GM23338 (cell line): ENCODE measurements at regions not wholly inside any gene's neighbourhood (a gene's known extent, or its start where the extent isn't known, plus 50 kb on each side); places are given as distances from the start of the nearest gene placed in this dataset.
A peak's percentile ranks its signal among the peaks of the same experiment; 100 is the strongest.
"Not testable (repeated sequence)": the region's sequence is repeated elsewhere in the genome, so short reads cannot be mapped to it uniquely, and the experiment has no call there.

Experiments
- ATAC-seq: fragments of 200-7000 bp; cut with Tn5 transposase; 3 replicates; pipeline ENCODE4 v1.9.1; 2020
- DNase-seq: peaks from one replicate; pipeline ENCODE4 v3.0.0-alpha.2; 2015; ENCODE audit warnings: low spot score
- H2AFZ ChIP-seq: fragments of 200-600 bp; sonication (generic); 2 replicates; pipeline ENCODE4 v1.8.0; 2016; ENCODE audit warnings: antibody characterized with exemption, mild to moderate bottlenecking, moderate library complexity
- H3F3A ChIP-seq: fragments of 200-600 bp; sonication (generic); replicated peaks from 2 replicates; pipeline ENCODE4 v1.8.0; 2017; ENCODE audit warnings: antibody characterized with exemption, mixed run types, low read depth
- H3K27ac ChIP-seq: fragments of 200-600 bp; sonication (generic); 2 replicates; pipeline ENCODE4 v1.6.1; 2016; ENCODE audit warnings: low read depth
- H3K27me3 ChIP-seq: fragments of 200-600 bp; sonication (generic); 2 replicates; pipeline ENCODE4 v1.8.0; 2016; ENCODE audit warnings: mild to moderate bottlenecking, mixed run types, moderate library complexity; ENCODE audit not compliant: insufficient read depth
- H3K36me3 ChIP-seq: fragments of 200-600 bp; sonication (generic); 2 replicates; pipeline ENCODE4 v1.8.0; 2016; ENCODE audit warnings: mild to moderate bottlenecking; ENCODE audit not compliant: insufficient read depth
- H3K4me1 ChIP-seq: fragments of 200-600 bp; sonication (generic); 2 replicates; pipeline ENCODE4 v1.8.0; 2016; ENCODE audit warnings: mild to moderate bottlenecking, moderate library complexity; ENCODE audit not compliant: insufficient read depth
- H3K4me2 ChIP-seq: fragments of 200-600 bp; sonication (generic); 2 replicates; pipeline ENCODE4 v1.7.1; 2017; ENCODE audit warnings: mixed run types
- H3K4me3 ChIP-seq: fragments of 200-600 bp; sonication (generic); 2 replicates; pipeline ENCODE4 v1.6.1; 2016; ENCODE audit warnings: mixed run types
- H3K79me2 ChIP-seq: fragments of 200-600 bp; sonication (generic); replicated peaks from 2 replicates; pipeline ENCODE4 v1.8.0; 2017; ENCODE audit warnings: mild to moderate bottlenecking; ENCODE audit not compliant: insufficient read depth
- H3K9me2 ChIP-seq: fragments of 200-600 bp; sonication (generic); 2 replicates; pipeline ENCODE4 v1.8.0; 2017; ENCODE audit not compliant: insufficient read depth
- H4K20me1 ChIP-seq: fragments of 200-600 bp; sonication (generic); replicated peaks from 2 replicates; pipeline ENCODE4 v1.8.0; 2017; ENCODE audit warnings: mild to moderate bottlenecking; ENCODE audit not compliant: insufficient read depth
- H3K27ac Mint-ChIP-seq: 2 replicates; pipeline ENCODE4 v1.8.0; 2020; ENCODE audit warnings: inconsistent platforms, mild to moderate bottlenecking, moderate library complexity, mixed read lengths
- H3K27me3 Mint-ChIP-seq: 3 replicates; pipeline ENCODE4 v1.8.0; 2022; ENCODE audit warnings: low read depth, mild to moderate bottlenecking, moderate library complexity, mixed read lengths, inconsistent platforms; ENCODE audit not compliant: insufficient read depth, poor library complexity
- H3K36me3 Mint-ChIP-seq: 3 replicates; pipeline ENCODE4 v1.8.0; 2021; ENCODE audit warnings: low read depth, mild to moderate bottlenecking, inconsistent platforms, moderate library complexity, mixed read lengths
- H3K4me1 Mint-ChIP-seq: 3 replicates; pipeline ENCODE4 v1.8.0; 2020; ENCODE audit warnings: mild to moderate bottlenecking, inconsistent platforms, mixed read lengths
- H3K4me3 Mint-ChIP-seq: 3 replicates; pipeline ENCODE4 v1.8.0; 2021; ENCODE audit warnings: moderate library complexity, mild to moderate bottlenecking, inconsistent platforms, mixed read lengths
- H3K9me3 Mint-ChIP-seq: 3 replicates; pipeline ENCODE4 v1.8.0; 2020; ENCODE audit warnings: moderate library complexity, mild to moderate bottlenecking, inconsistent platforms, mixed read lengths
- CREB1 ChIP-seq: fragments of 250-450 bp; sonication (Bioruptor Pico); IDR thresholded peaks from 2 replicates; pipeline ENCODE4 v1.5.0; 2020; ENCODE audit warnings: low read depth, mild to moderate bottlenecking, moderate library complexity
- CTCF ChIP-seq, 2 experiments: fragments of 200-600 bp in 1 of 2; sonication (generic) in 1 of 2; conservative IDR thresholded peaks; 2 replicates each; pipeline versions ENCODE4 v1.5.1 to v1.6.1; 2016 to 2017; ENCODE audit warnings: antibody characterized with exemption in 2 of 2, low read depth in 2 of 2, mild to moderate bottlenecking in 2 of 2, moderate library complexity in 1 of 2
- EZH2 ChIP-seq: fragments of 200-600 bp; sonication (generic); IDR thresholded peaks from one replicate; pipeline ENCODE4 v1.8.0; 2017; ENCODE audit warnings: antibody characterized with exemption, mild to moderate bottlenecking, low read depth; ENCODE audit not compliant: unreplicated experiment
- EZH2phosphoT487 ChIP-seq: fragments of 200-600 bp; sonication (generic); IDR thresholded peaks from one replicate; pipeline ENCODE4 v1.8.1; 2018; ENCODE audit warnings: antibody characterized with exemption; ENCODE audit not compliant: unreplicated experiment
- JUNB ChIP-seq: IDR thresholded peaks from one replicate; pipeline ENCODE4 v1.6.1; 2016; ENCODE audit warnings: antibody characterized with exemption; ENCODE audit not compliant: unreplicated experiment
- NANOG ChIP-seq: IDR thresholded peaks from 2 replicates; pipeline ENCODE4 v1.6.1; 2016; ENCODE audit warnings: antibody characterized with exemption, borderline replicate concordance
- POLR2AphosphoS5 ChIP-seq: IDR thresholded peaks from 2 replicates; pipeline ENCODE4 v1.6.1; 2016; ENCODE audit warnings: antibody characterized with exemption, low read depth
- STAT1 ChIP-seq: IDR thresholded peaks from one replicate; pipeline ENCODE4 v1.6.1; 2016; ENCODE audit warnings: antibody characterized with exemption; ENCODE audit not compliant: unreplicated experiment
- ZNF331 ChIP-seq: fragments of 250-450 bp; sonication (Bioruptor Pico); IDR thresholded peaks from 2 replicates; pipeline ENCODE4 v1.5.0; 2020; ENCODE audit warnings: low read depth, mild to moderate bottlenecking, moderate library complexity
- ZNF462 ChIP-seq: fragments of 250-450 bp; sonication (Bioruptor Pico); IDR thresholded peaks from 2 replicates; pipeline ENCODE4 v1.5.0; 2020; ENCODE audit warnings: mild to moderate bottlenecking, moderate library complexity
- TF ChIP-seq, protein P1 (sequence below): IDR thresholded peaks from one replicate; pipeline ENCODE4 v1.6.1; 2018; ENCODE audit warnings: antibody characterized with exemption; ENCODE audit not compliant: unreplicated experiment

- H3F3A ChIP-seq, H2AFZ ChIP-seq, H3K9me2 ChIP-seq, H3K27ac ChIP-seq, H3K4me3 Mint-ChIP-seq, H3K27me3 ChIP-seq, DNase-seq, H4K20me1 ChIP-seq, H3K4me3 ChIP-seq, H3K36me3 ChIP-seq, H3K4me1 Mint-ChIP-seq, H3K36me3 Mint-ChIP-seq, H3K4me1 ChIP-seq, H3K4me2 ChIP-seq, H3K79me2 ChIP-seq, H3K27me3 Mint-ChIP-seq, H3K27ac Mint-ChIP-seq: not testable (repeated sequence)
- peak; percentile 64 for ATAC-seq
- peaks cover 13% of the 10 kb centered on the region; the same call in 2 of the 3 replicates for H3K9me3 Mint-ChIP-seq
Observed at GRCh38 chr2:195547268-195547840, 109.7 kb upstream of the SLC39A10 start.

DNA sequence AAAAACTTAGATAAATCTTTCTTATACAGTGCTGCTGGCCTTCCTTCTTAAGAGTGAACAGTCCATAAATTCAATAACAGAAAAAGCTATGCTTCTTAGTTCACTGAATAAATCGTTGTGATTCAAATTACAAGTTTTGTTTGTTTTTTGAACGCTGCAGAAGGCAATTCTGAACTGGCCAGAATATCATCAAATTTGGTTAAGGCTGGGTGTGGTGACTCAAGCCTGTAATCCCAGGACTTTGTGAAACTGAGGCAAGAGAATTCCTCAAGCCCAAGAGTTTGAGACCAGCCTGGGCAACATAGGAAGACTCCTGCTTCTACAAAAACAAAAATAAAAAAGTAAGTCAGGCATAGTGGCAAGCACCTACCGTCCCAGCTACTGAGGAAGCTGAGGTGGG lies 111.2 kb upstream of the SLC39A10 start:
- Mint-ChIP-seq H3K4me1 (peaks cover 5% of the 10 kb centered on the region; the same call in 2 of the 3 replicates), H3K36me3 (peaks cover 6% of the 10 kb centered on the region; the same call in 2 of the 3 replicates), H3K9me3 (peaks cover 13% of the 10 kb centered on the region; the same call in 2 of the 3 replicates), H3K27me3 (peaks cover 2% of the 10 kb centered on the region), H3K27ac (no peak overlapping the region), H3K4me3 (no peak overlapping the region)
- DNase-seq = no peak
- no peak for ATAC-seq
- 0 out of 2 replicates have a peak, but pooled peaks cover 3% of the 10 kb centered on the region for H3K9me2 ChIP-seq
- H3F3A ChIP-seq = no peaks in the 10 kb centered on the region
- H3K4me3 ChIP-seq = no peak overlapping the region
- no peak overlapping the region for H3K4me2 ChIP-seq
- no peak overlapping the region for H3K27ac ChIP-seq
- H3K36me3 ChIP-seq = no peaks in the 10 kb centered on the region
- H3K79me2 ChIP-seq = no peaks in the 10 kb centered on the region
- H4K20me1 ChIP-seq = no peaks in the 10 kb centered on the region
- no peaks in the 10 kb centered on the region for H3K27me3 ChIP-seq
- no peak overlapping the region for H2AFZ ChIP-seq
- peaks cover 8% of the 10 kb centered on the region for H3K4me1 ChIP-seq
- TF ChIP-seq ZNF462 (CRISPR knock-in tag) (no peak), STAT1 (no peak), EZH2 (no peak), EZH2phosphoT487 (no peak), JUNB (no peak), ZNF331 (CRISPR knock-in tag) (no peak), POLR2AphosphoS5 (no peak), CREB1 (no peak), CTCF (conservative IDR thresholded peaks at IDR 0.05; ENCODE audit: low read depth in 2 of 2) (no peak), NANOG (no peak)
- TF ChIP-seq, protein P1, sequence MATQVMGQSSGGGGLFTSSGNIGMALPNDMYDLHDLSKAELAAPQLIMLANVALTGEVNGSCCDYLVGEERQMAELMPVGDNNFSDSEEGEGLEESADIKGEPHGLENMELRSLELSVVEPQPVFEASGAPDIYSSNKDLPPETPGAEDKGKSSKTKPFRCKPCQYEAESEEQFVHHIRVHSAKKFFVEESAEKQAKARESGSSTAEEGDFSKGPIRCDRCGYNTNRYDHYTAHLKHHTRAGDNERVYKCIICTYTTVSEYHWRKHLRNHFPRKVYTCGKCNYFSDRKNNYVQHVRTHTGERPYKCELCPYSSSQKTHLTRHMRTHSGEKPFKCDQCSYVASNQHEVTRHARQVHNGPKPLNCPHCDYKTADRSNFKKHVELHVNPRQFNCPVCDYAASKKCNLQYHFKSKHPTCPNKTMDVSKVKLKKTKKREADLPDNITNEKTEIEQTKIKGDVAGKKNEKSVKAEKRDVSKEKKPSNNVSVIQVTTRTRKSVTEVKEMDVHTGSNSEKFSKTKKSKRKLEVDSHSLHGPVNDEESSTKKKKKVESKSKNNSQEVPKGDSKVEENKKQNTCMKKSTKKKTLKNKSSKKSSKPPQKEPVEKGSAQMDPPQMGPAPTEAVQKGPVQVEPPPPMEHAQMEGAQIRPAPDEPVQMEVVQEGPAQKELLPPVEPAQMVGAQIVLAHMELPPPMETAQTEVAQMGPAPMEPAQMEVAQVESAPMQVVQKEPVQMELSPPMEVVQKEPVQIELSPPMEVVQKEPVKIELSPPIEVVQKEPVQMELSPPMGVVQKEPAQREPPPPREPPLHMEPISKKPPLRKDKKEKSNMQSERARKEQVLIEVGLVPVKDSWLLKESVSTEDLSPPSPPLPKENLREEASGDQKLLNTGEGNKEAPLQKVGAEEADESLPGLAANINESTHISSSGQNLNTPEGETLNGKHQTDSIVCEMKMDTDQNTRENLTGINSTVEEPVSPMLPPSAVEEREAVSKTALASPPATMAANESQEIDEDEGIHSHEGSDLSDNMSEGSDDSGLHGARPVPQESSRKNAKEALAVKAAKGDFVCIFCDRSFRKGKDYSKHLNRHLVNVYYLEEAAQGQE = no peak
